ENCODE measurements at regions not wholly inside any gene's neighbourhood (a gene's known extent, or its start where the extent isn't known, plus 50 kb on each side); places are given as distances from the start of the nearest gene placed in this dataset.

GRCh38 chr13:48838193-48838973 lies 137.3 kb upstream of the FNDC3A start:
- H3K4me1 Mint-ChIP-seq: no peaks in the 10 kb centered on the region
- H3K4me3 Mint-ChIP-seq: no peak overlapping the region
- peaks cover 0 to 10% (median 0%) of the 10 kb centered on the region in 3 donors for H3K27me3 Mint-ChIP-seq (ENCODE audit: low read depth in 3 of 3)
- peaks cover 0 to 4% (median 0%) of the 10 kb centered on the region in 3 donors for H3K36me3 Mint-ChIP-seq
- no peaks in the 10 kb centered on the region for H3K9me3 Mint-ChIP-seq
- DNase-seq: no peak
- no peak overlapping the region for H3K27ac Mint-ChIP-seq

- H3K36me3 Mint-ChIP-seq: peaks cover 0 to 4% (median 0%) of the 10 kb centered on the region in 3 donors
- DNase-seq: no peak
- no peak overlapping the region for H3K4me3 Mint-ChIP-seq
- no peaks in the 10 kb centered on the region for H3K4me1 Mint-ChIP-seq
- no peaks in the 10 kb centered on the region for H3K9me3 Mint-ChIP-seq
- peaks cover 0 to 10% (median 0%) of the 10 kb centered on the region in 3 donors for H3K27me3 Mint-ChIP-seq (ENCODE audit: low read depth in 3 of 3)
- H3K27ac Mint-ChIP-seq: no peak overlapping the region
Observed at GRCh38 chr13:48839171-48839570, 136.5 kb upstream of the FNDC3A start.

- H3K9me3 Mint-ChIP-seq: no peaks in the 10 kb centered on the region
- peaks cover 0 to 4% (median 0%) of the 10 kb centered on the region in 3 donors for H3K36me3 Mint-ChIP-seq
- no peak overlapping the region for H3K4me3 Mint-ChIP-seq
- peaks cover 0 to 10% (median 0%) of the 10 kb centered on the region in 3 donors for H3K27me3 Mint-ChIP-seq (ENCODE audit: low read depth in 3 of 3)
- H3K27ac Mint-ChIP-seq: no peak overlapping the region
- DNase-seq: no peak
- H3K4me1 Mint-ChIP-seq: no peaks in the 10 kb centered on the region
Observed at GRCh38 chr13:48840366-48840765, 135.3 kb upstream of the FNDC3A start.

GRCh38 chr13:48842316-48842715 lies 133.4 kb upstream of the FNDC3A start:
- Mint-ChIP-seq H3K9me3 (no peaks in the 10 kb centered on the region), H3K27me3 (ENCODE audit: low read depth in 3 of 3) (peaks cover 0 to 7% (median 0%) of the 10 kb centered on the region in 3 donors), H3K27ac (no peak overlapping the region), H3K36me3 (peaks cover 0 to 4% (median 0%) of the 10 kb centered on the region in 3 donors), H3K4me1 (no peaks in the 10 kb centered on the region), H3K4me3 (no peak overlapping the region)
- no peak for DNase-seq

GRCh38 chr13:48843630-48844380 lies 131.9 kb upstream of the FNDC3A start:
- no peak overlapping the region for H3K4me3 Mint-ChIP-seq
- H3K27ac Mint-ChIP-seq: no peak overlapping the region
- H3K9me3 Mint-ChIP-seq: no peaks in the 10 kb centered on the region
- H3K36me3 Mint-ChIP-seq: no peaks in the 10 kb centered on the region
- H3K27me3 Mint-ChIP-seq (ENCODE audit: low read depth in 3 of 3): peaks cover 0 to 3% (median 0%) of the 10 kb centered on the region in 3 donors
- DNase-seq: no peak
- no peaks in the 10 kb centered on the region for H3K4me1 Mint-ChIP-seq

- H3K4me1 Mint-ChIP-seq: no peaks in the 10 kb centered on the region
- H3K27ac Mint-ChIP-seq: no peak overlapping the region
- H3K36me3 Mint-ChIP-seq: no peaks in the 10 kb centered on the region
Observed at GRCh38 chr13:48844676-48845075, 131.0 kb upstream of the FNDC3A start.

GRCh38 chr13:48849515-48849914 lies 126.2 kb upstream of the FNDC3A start:
- H3K4me3 Mint-ChIP-seq: no peak overlapping the region
- no peaks in the 10 kb centered on the region for H3K9me3 Mint-ChIP-seq
- H3K4me1 Mint-ChIP-seq: peaks cover 0 to 6% of the 10 kb centered on the region in 2 donors
- no peak overlapping the region for H3K27ac Mint-ChIP-seq
- DNase-seq: no peak
- H3K36me3 Mint-ChIP-seq: no peaks in the 10 kb centered on the region
- peaks cover 0 to 8% (median 5%) of the 10 kb centered on the region in 3 donors for H3K27me3 Mint-ChIP-seq (ENCODE audit: low read depth in 3 of 3)

More at GRCh38 chr13:48844676-48845075, 131.0 kb upstream of the FNDC3A start:
- H3K9me3 Mint-ChIP-seq: no peaks in the 10 kb centered on the region
- H3K27me3 Mint-ChIP-seq (ENCODE audit: low read depth in 3 of 3): no peaks in the 10 kb centered on the region
- no peak overlapping the region for H3K4me3 Mint-ChIP-seq
- DNase-seq: no peak

- no peak for DNase-seq
- H3K9me3 Mint-ChIP-seq: no peaks in the 10 kb centered on the region
- H3K36me3 Mint-ChIP-seq: no peaks in the 10 kb centered on the region
- H3K27ac Mint-ChIP-seq: no peak overlapping the region
- H3K27me3 Mint-ChIP-seq (ENCODE audit: low read depth in 3 of 3): peaks cover 0 to 8% (median 5%) of the 10 kb centered on the region in 3 donors
- no peak overlapping the region for H3K4me3 Mint-ChIP-seq
- peaks cover 0 to 6% of the 10 kb centered on the region in 2 donors for H3K4me1 Mint-ChIP-seq
Observed at GRCh38 chr13:48851707-48852106, 124.0 kb upstream of the FNDC3A start.

GRCh38 chr13:48852911-48853727 lies 122.6 kb upstream of the FNDC3A start:
- Mint-ChIP-seq H3K9me3 (no peaks in the 10 kb centered on the region), H3K27ac (no peak overlapping the region), H3K4me3 (peak overlapping the region in 1 of 5 donors; percentile 68), H3K36me3 (no peaks in the 10 kb centered on the region), H3K27me3 (ENCODE audit: low read depth in 3 of 3) (peaks cover 0 to 8% (median 5%) of the 10 kb centered on the region in 3 donors), H3K4me1 (peaks cover 0 to 6% of the 10 kb centered on the region in 2 donors)
- DNase-seq: no peak

GRCh38 chr13:48853728-48854102 lies 122.0 kb upstream of the FNDC3A start:
- Mint-ChIP-seq H3K36me3 (no peaks in the 10 kb centered on the region), H3K4me1 (peaks cover 0 to 6% of the 10 kb centered on the region in 2 donors), H3K9me3 (no peaks in the 10 kb centered on the region), H3K4me3 (peak overlapping the region in 1 of 5 donors; percentile 68), H3K27me3 (ENCODE audit: low read depth in 3 of 3) (peaks cover 0 to 8% (median 5%) of the 10 kb centered on the region in 3 donors), H3K27ac (no peak overlapping the region)
- DNase-seq: no peak

GRCh38 chr13:48857576-48857975 lies 118.1 kb upstream of the FNDC3A start:
- no peak overlapping the region for H3K27ac Mint-ChIP-seq

GRCh38 chr13:48858122-48858902 lies 117.4 kb upstream of the FNDC3A start:
- Mint-ChIP-seq H3K4me3 (no peak overlapping the region), H3K27ac (no peak overlapping the region), H3K27me3 (ENCODE audit: low read depth in 3 of 3) (no peaks in the 10 kb centered on the region), H3K9me3 (no peaks in the 10 kb centered on the region), H3K4me1 (peaks cover 0 to 4% of the 10 kb centered on the region in 2 donors), H3K36me3 (no peaks in the 10 kb centered on the region)
- no peak for DNase-seq

More at GRCh38 chr13:48857576-48857975, 118.1 kb upstream of the FNDC3A start:
- DNase-seq: no peak
- Mint-ChIP-seq H3K4me1 (peaks cover 0 to 3% of the 10 kb centered on the region in 2 donors), H3K36me3 (no peaks in the 10 kb centered on the region), H3K4me3 (no peak overlapping the region), H3K9me3 (no peaks in the 10 kb centered on the region), H3K27me3 (ENCODE audit: low read depth in 3 of 3) (no peaks in the 10 kb centered on the region)

All from immature natural killer cell (primary cell).